ENCODE measurements at regions not wholly inside any gene's neighbourhood (a gene's known extent, or its start where the extent isn't known, plus 50 kb on each side); places are given as distances from the start of the nearest gene placed in this dataset.

- no peak for TF ChIP-seq EZH2 (IDR thresholded peaks at IDR 0.05; ENCODE audit: insufficient read depth, poor library complexity, severe bottlenecking)
- no peak for TF ChIP-seq EZH2phosphoT487 (IDR thresholded peaks at IDR 0.05; ENCODE audit: insufficient read depth, low read depth)
Observed at GRCh38 chr1:31511848-31512615, 64.3 kb upstream of the TINAGL1 start.
